Stimulated activated CD4-positive, alpha-beta T cell treated with anti-CD3 and anti-CD28 coated beads, Interleukin-2, amount 100 ng/mL, for 24 hours (primary cell): ENCODE measurements at regions not wholly inside any gene's neighbourhood (a gene's known extent, or its start where the extent isn't known, plus 50 kb on each side); places are given as distances from the start of the nearest gene placed in this dataset.
A peak's percentile ranks its signal among the peaks of the same experiment; 100 is the strongest.

ENCODE experiments used
- DNase-seq, 2 donors: peaks; one replicate each; pipeline ENCODE4 v3.0.0-alpha.2; 2020

- peak in 1 of 2 donors; percentile 5 for DNase-seq
These were observed 175.8 kb upstream of the GAS1 start for GRCh38 chr9:87122947-87123685.

DNA sequence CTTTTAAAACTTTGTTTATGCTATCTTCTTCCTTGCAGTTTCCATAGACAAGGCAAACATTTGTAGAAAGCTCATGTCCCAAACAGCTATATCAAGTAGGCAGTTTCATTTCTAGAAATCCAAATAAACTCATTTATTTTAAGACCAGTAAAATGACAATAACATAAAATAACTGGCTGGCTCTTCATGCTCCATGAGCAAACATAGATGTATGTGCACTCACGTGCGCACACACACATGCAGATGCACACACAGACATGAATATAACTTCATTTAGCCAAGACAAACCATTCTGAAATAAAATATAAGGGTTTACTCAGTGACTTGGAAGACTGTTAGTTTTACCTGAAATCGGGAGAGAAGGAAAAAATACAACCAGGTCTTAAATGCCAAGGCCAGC lies 176.5 kb upstream of the GAS1 start:
- DNase-seq = no peak

- no peak for DNase-seq
These were observed 178.5 kb upstream of the GAS1 start for GRCh38 chr9:87125819-87126218.

DNA sequence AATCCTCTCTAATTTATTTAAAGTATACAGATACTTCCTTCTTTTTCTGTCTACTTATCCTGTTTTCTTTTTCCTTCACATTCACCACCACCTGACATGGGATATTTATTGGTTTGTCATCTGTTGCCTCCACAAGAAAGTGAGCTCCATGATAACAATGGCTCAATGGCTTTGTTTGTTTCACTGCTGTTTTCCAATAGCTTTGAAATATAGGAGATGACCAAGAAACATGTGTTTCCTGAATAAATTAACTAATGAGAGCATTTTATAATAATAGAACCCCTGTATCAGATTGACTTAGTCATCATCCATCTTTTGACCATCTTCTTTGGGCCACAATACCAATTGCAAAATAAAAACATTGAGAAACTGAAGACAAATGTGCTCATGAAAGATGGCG lies 180.2 kb upstream of the GAS1 start:
- no peak for DNase-seq

GRCh38 chr9:87127978-87128614 lies 180.8 kb upstream of the GAS1 start:
- DNase-seq = no peak

DNA sequence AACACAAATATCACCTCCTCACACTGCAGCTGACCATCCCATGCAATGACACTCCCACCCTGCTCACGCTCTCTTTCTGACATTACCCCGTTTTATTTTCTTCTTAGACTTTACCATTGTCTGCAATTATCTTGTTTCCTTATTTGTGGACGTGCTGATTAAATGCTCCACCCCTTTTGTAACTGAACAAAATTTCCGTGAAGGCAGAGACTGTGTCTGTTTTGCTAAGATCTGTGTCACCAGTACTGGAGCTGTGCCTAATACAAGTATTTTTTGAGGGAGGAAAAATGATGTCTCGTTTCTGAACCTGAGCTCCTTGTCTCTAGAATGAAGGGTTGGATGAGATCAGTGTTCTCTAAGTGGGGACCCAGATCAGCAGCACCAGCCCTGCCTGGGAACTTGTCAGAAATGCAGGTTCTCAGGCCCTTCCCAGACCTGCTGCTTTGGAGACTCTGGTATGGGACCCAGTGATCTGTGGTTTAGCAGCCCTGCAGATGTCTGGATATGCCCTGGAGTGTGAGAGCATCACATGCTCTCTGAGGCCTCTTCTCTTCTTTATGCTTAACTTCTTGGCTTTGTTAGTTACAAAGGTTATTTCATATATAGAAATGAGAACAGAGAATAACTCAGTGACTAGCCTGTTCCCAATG lies 181.7 kb upstream of the GAS1 start:
- DNase-seq = no peak

DNA sequence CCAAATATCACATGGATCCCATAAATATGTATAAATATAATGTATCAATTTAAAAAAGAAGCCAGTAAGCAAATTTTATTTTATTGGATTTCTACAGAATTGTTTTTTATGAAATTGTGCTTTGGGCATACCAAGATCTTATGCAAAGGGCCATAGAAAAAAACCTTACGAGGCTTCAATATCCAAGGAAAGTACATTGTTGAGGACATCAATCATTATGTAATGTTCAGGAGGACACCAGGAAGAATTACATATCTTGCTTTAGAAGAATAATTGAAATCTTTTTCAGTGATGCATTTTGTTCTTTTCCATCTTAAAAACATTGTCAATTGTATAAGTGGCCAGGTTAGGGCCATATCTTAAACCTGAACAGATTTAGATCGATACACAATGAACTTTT lies 187.8 kb upstream of the GAS1 start:
- no peak for DNase-seq

DNA sequence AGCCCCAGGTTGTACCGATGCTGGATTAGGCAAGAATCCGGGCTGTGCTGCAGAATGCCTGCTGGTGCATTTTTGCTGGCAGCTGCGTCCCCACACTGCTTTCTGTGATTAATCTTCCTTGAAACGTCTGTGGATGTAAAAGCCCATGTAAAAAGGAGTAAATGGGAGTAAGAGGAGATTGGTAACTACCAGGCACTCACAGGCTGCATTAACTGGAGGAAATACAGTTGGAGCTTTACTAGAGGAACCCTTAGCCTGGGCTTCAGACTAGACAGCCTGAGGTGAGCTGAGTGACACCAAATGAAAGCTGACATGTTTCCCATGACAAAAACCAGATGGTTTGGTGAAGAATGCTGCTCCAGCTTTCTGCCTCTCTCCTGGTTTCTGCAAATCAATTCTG lies 190.4 kb upstream of the GAS1 start:
- DNase-seq = no peak

DNA sequence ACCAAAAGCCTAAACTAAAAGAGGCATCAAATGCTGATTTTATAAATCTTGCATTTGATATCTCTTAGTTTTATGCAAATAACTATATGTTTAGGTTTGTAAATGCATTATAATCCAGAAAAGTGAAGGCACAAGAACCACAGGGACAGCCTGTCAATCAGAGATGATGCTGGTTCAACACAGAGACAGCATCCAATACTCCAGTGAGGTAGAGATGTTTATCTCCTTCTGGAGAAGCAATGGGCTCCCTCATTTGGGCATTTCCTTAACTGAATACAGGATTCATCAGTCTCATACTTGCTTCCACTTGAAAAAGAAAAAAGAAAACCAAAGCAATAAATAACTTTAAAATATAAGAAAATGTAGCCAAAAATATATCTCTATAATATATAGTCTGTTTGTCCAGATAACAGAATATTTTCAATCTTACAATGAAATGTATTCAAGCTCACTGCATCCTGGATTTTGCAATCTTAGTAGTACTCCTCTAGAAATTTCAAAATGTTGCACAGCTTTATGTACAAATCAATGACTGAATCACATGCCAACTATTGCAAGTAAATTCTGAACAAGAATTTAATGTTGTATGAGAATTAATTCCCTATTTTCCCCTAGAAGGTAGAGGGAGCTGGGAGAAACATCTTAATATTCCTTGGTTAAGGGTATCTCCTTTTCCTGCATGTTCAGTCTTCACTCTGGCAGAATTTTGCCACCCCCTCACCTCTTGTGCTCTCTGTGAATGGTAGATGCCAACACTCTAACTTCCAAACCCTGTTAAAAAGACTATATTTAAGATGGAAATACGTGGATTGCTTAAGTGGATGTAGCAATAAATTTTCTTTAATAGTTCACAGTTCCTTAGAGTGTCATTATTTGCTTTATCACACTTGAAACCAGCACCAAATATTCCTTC lies 191.1 kb upstream of the GAS1 start:
- DNase-seq = no peak

- DNase-seq = no peak
These were observed 191.9 kb upstream of the GAS1 start for GRCh38 chr9:87139099-87139730.

- DNase-seq = no peak
These were observed 192.8 kb upstream of the GAS1 start for GRCh38 chr9:87140142-87140541.

DNA sequence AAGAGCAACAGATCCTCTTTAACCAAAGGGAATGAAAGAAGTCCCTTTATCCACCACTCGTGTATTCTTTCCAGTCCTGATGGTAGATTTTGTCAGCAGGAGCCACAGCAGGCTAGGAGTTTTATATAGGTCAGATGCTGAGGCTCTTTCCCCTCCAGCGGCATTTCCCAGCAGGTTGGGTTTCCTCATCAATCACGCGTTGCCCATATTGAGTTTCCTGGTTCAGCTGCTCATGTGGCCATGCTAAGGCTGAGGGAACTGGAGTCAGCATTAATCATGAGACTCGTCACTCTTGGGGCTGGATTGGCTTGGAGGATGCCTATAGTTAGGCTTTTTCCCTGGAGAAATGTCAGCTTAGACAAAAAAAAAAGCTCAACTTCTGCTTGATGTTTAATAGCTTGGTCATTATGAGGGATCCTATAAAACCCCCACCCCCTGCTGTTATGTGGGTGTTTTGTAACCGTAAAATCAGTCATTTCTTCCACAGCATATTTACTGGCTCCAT lies 193.4 kb upstream of the GAS1 start:
- no peak for DNase-seq

- DNase-seq = no peak
These were observed 193.8 kb upstream of the GAS1 start for GRCh38 chr9:87141124-87141523.

DNA sequence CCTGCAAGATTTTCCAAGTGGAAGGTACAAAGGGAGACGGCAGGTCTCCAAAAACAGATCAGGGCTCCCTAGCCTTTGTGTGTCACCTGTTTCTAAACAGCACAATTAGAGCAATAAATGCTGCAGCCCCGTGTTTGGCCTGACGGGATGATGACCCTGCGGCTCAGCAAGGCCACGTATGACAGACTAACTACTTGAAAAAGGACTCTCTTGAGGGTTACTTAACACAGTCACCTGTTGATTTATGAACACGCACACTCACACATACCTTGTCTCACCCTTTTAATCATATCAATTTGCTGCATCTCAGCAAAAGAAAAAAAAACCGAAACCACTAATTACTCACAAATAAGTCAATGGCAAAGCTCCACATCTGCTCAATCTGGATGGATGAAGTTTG lies 199.6 kb upstream of the GAS1 start:
- no peak for DNase-seq

GRCh38 chr9:87147839-87148238 lies 200.5 kb upstream of the GAS1 start:
- DNase-seq = no peak

DNA sequence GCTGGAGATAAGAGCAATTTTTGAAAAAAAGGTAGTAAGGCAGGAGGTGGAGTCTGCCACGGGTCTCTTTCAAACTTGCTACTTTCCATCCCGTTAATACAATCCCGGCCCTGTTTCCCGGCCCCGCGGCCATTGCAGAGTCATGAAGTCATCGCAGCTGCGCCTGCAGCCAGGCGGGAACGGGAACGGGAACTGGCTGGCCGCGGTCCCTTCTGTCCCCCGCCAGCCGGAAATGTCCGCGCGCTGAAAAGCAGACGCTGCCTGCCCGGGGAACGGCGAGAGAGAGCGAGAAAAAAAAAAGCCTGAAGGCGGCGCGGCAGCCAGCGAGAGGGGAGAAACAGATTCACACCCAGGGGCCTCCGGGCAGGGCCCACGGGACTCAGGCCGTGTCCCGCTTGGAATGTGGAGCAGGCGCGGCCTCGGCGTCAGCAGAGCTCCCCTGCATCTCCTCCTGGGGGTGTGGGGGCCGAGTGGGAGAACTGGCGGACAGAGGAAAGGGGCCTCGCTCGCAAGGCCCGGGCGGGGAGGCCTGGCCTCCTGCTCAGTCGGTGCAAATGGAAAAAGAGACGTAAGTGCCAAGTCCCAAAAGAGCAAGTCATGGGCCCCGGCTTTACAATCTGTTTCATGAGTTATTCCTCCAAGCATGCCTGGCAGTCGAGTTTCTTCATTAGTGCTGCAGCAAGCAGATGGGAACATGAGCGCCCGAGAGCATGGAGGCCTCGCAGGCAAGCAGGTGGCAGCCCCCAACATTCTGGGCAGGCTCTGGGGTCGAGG lies 201.2 kb upstream of the GAS1 start:
- DNase-seq = peak in 1 of 2 donors; percentile 1

GRCh38 chr9:87149799-87150198 lies 202.5 kb upstream of the GAS1 start:
- no peak for DNase-seq

GRCh38 chr9:87152256-87152655 lies 204.9 kb upstream of the GAS1 start:
- DNase-seq = no peak

DNA sequence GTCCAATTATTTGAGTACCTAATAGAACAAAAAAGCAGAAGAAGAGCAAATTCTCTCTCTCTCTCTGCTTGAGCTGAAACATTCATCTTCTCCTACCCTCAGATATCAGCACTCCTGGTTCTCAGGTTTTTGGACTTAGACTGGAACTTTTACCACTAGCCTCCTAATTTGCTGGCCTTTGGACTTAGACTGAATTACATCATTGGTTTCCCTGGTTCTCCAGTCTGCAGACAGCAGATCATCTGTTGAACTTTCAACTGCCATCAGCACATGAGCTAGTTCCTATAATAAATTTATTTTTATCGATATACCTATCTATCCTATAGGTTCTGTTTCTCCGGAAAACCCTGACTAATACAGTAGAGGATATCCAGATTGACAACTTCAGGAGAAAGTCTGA lies 208.9 kb upstream of the GAS1 start:
- DNase-seq = no peak

- DNase-seq = no peak
These were observed 210.2 kb upstream of the GAS1 start for GRCh38 chr9:87157366-87158031.

DNA sequence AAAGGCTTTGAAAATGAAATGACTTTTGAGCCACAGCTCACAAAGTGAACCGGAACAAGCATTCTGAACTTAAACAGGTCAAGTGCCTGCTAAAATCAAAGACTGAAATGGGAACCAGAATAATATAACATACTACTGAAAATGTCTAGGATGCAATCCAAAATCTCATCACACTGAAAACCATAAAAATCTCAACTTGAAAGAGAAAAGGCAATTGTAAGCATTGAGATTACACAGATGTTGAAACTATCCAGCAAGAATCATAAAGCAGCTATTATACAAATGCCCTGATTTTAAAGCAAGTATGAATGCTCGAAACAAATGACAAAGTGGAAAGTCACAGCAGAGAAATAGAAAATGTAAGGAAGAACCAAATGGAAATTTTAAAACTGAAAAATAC lies 211.5 kb upstream of the GAS1 start:
- DNase-seq = no peak
